ENCODE measurements at regions not wholly inside any gene's neighbourhood (a gene's known extent, or its start where the extent isn't known, plus 50 kb on each side); places are given as distances from the start of the nearest gene placed in this dataset.
A peak's percentile ranks its signal among the peaks of the same experiment; 100 is the strongest.

DNA sequence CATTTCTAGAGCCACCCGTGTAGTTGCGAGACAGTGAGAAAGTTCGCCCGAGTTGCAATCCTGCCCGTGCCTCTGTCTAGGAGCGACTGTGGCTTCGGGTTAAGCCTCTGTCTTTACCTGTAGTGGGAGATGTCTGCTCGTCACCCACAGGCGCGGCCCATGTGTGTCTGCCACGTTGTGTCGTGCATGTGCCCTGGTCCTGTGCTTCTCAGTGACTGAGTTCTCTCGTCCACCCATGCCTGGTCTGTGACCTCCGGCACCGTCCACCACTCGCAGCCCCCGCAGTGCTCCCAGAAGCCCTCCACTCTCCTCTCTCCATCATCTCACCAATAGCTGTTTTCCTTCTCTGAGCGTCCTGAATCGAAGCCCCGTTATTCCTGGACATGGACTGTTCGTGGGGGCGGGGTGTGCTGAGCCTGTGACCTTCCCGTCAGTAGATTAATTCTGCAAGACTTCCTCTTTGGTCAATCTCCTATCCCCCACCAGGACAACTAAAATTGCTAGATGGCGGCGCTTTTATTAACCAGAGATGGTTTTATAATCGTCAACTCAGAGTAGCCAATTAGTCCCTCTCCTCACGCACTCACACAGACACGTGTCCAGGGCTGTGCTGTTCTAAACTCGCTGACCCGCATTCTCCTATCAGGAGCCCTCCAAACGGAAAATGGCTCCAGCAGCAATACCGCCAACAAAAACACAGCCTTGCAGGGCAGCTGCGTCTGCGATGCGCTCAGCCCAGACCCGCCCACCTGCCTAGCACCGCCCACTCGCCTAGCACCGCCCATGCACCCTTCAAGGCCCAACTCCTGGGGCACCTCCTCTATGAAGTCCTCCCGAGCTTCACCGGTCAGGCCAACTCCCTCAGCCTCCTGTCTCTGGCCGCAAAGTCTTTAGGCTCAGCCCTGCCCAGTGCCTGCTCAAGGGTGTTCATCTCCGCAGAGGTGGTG, 119.4 kb downstream of the TWIST2 start:
- no peak for DNase-seq (ENCODE audit: low read depth, low spot score)
- TF ChIP-seq, protein P1, sequence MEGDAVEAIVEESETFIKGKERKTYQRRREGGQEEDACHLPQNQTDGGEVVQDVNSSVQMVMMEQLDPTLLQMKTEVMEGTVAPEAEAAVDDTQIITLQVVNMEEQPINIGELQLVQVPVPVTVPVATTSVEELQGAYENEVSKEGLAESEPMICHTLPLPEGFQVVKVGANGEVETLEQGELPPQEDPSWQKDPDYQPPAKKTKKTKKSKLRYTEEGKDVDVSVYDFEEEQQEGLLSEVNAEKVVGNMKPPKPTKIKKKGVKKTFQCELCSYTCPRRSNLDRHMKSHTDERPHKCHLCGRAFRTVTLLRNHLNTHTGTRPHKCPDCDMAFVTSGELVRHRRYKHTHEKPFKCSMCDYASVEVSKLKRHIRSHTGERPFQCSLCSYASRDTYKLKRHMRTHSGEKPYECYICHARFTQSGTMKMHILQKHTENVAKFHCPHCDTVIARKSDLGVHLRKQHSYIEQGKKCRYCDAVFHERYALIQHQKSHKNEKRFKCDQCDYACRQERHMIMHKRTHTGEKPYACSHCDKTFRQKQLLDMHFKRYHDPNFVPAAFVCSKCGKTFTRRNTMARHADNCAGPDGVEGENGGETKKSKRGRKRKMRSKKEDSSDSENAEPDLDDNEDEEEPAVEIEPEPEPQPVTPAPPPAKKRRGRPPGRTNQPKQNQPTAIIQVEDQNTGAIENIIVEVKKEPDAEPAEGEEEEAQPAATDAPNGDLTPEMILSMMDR (IDR thresholded peaks at IDR 0.05; ENCODE audit: low read depth, low read length), result no peak
- in situ Hi-C loops (cut with HindIII; ENCODE audit: low sequenced_read_pairs), result no loop called here
- H3K4me3 ChIP-seq (ENCODE audit: low read depth, low read length), result no peak overlapping the region

DNA sequence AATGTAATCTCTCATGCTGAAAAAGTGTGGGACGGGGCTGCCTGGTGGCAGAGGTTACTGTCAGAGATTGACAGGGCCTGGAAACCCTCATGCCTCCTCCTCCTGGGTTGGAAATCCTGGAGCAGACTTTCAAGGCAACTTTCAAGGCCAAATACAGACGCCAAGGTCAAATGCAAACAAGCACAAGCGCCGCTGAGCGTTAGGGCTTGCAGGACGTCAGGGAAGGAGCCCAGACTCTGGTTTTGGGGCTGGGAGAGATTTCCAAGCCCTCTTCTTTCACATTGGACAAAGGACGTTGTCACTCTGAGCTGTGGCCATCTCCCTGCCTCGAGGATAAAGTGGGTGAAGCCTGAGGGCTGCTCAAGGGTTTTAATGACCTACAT, 120.1 kb downstream of the TWIST2 start:
- TF ChIP-seq, protein P1 (IDR thresholded peaks at IDR 0.05; ENCODE audit: low read depth, low read length), result no peak
- in situ Hi-C loops (cut with HindIII; ENCODE audit: low sequenced_read_pairs), result no loop called here
- DNase-seq (ENCODE audit: low read depth, low spot score), result no peak
- no peak overlapping the region for H3K4me3 ChIP-seq (ENCODE audit: low read depth, low read length)

DNA sequence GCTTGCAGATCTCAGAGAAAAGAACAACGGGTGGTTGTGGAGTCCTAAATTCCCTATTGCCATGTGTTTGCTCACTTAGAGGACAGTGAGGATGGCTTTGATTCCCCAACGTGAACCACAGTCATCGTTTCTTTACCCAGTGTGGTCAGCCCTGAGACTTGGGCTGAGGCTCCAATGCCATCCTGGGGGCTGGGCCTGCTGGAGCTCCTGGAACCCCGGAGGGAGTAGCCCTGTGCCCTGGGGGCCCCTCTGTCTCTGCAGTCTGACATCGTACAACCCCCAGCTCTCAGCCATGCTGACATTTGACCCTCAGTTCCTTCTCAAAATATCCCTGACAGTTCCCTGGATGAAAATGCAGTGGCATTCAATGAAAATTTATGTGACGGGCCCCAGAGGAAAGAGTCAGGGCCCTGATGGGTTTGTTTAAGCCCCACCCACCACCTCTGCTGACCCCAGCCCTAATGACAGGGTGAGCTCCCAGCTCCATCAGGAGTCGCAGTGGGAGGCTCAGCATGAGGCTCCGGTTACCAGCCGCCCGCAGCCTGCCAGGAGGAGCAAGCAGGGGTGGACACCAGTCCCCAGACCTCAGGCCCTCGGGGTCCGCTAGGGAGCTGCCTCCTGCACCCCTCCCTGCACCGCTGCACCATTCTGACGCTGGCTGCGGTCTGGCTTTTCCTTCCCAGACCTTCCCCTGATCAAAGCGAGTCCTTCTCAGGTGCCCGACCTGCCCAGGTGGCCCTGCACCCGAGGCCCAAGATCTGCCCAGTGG, 120.9 kb downstream of the TWIST2 start:
- TF ChIP-seq, protein P1 (IDR thresholded peaks at IDR 0.05; ENCODE audit: low read depth, low read length), result no peak
- DNase-seq (ENCODE audit: low read depth, low spot score), result no peak
- H3K4me3 ChIP-seq (ENCODE audit: low read depth, low read length), result no peak overlapping the region
- in situ Hi-C loops (cut with HindIII; ENCODE audit: low sequenced_read_pairs), result no loop called here

DNA sequence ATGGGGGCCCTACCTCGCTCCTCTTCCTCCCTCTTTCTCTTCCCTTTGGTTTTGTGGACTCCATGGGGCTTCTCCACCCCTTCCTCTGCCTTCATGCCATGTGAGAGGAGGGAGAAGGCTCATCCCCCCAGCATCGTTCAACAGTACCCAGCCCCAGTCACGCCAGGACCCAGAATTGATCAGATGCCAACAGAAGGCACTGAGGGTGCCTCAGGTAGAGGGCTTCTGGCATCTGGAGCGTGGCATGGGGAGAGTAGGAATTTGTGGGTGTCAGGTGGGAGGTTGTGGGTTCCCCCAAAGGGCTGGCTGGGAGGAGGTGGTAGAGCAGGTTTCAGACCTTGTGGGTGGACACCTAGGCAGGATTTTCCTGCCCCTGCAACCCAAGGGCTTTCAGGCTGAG, 122.0 kb downstream of the TWIST2 start:
- in situ Hi-C loops (cut with HindIII; ENCODE audit: low sequenced_read_pairs), result no loop called here
- no peak overlapping the region for H3K4me3 ChIP-seq (ENCODE audit: low read depth, low read length)
- TF ChIP-seq, protein P1 (IDR thresholded peaks at IDR 0.05; ENCODE audit: low read depth, low read length), result no peak
- DNase-seq (ENCODE audit: low read depth, low spot score), result no peak

DNA sequence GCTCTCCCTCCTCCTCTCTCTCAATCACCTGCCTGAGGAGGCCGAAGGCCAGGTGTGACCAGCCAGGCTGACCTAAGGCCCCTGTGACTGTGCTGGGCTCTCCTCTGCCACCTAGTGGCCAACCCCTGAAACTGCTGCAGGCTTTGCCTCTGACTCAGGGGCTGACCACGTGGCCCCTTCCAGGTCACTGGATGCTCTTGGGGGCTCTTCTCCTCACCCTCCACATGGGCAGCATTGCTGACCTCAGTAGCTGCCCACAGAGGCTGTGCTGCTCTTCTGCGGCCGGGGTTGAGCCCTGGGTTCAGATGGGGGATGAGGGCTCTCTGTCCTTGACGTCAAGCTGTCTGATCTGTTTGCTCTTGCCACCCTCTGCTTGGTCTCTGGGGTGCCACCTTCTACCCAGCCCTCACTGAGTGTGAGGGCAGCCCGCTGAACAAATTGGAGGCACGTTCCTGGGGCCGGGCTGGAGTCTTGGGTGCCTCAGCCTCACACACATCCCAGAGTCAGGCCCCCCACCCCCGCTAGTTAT, 122.7 kb downstream of the TWIST2 start:
- H3K4me3 ChIP-seq (ENCODE audit: low read depth, low read length), result no peak overlapping the region
- in situ Hi-C loops (cut with HindIII; ENCODE audit: low sequenced_read_pairs), result no loop called here
- peak; percentile 54 for DNase-seq (ENCODE audit: low read depth, low spot score)
- TF ChIP-seq, protein P1 (IDR thresholded peaks at IDR 0.05; ENCODE audit: low read depth, low read length), result peak; percentile 100

DNA sequence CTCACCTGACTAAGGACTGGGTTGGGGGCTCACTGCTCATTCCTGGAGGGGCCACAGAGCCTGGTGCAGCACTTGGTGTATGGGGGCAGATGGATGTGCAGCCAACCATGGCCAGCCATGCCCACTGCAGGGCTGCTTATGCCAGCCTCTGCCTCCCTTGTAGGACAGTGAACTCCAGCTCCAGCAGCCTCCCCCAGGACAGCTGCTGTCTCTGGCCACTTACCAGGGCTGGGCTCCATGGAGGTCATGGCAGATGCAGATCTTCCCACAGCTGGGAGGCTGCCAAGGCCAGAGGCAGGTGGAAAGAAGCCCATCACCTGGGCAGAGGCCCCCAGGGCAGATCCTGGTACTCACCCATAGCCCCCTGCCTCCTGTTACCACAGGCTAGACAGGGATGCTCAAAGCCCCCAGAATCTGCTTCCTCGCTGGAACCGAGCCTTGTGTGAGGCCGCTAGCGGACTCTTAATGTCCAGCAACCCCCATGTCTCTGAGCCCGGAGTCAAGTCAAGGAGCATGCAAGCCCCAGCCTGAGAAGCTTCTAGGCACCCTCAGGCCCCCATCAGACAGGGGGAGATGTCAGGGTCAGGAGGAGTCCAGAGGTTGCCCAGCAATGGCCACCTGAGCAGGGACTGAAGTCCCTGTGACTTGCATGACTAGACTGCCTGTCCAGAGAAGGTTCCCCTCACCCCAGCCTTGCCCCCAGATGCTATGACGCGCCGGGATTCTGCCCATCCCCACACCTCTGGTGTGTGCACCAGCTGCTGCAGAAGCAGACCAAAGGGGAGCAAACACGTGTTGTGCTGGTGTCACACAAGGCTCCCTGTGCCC, 123.6 kb downstream of the TWIST2 start:
- no peak overlapping the region for H3K4me3 ChIP-seq (ENCODE audit: low read depth, low read length)
- no peak for DNase-seq (ENCODE audit: low read depth, low spot score)
- in situ Hi-C loops (cut with HindIII; ENCODE audit: low sequenced_read_pairs), result no loop called here
- TF ChIP-seq, protein P1 (IDR thresholded peaks at IDR 0.05; ENCODE audit: low read depth, low read length), result no peak
